CD4-positive, alpha-beta T cell treated with Interleukin-6 at 100 ng/mL for 8 hours (primary cell): ENCODE measurements at regions not wholly inside any gene's neighbourhood (a gene's known extent, or its start where the extent isn't known, plus 50 kb on each side); places are given as distances from the start of the nearest gene placed in this dataset.

Experiments used
- DNase-seq: peaks from one replicate; pipeline ENCODE4 v3.0.0-alpha.2; 2020; ENCODE audit warnings: mixed read lengths, low spot score

DNA sequence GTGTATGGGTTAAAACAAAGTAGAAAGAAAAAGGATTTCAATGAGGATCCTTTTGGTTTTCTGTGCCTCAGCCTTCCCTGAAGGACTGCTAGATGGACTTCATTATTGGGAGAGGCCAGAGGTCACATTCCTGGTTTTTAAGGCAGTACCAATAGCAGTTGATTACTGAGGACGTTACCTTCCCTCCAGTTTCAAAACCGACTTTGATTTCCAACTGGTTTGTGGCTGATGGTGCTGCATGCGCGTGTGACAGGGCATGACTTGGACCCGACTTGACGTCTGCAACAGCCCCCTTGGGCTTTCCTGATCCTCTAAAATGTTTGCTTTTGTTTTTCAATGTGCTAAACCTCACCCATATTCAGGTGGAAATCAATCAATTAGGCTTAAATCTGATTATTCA is 314.3 kb upstream of the ARGLU1 start:
- no peak for DNase-seq

DNA sequence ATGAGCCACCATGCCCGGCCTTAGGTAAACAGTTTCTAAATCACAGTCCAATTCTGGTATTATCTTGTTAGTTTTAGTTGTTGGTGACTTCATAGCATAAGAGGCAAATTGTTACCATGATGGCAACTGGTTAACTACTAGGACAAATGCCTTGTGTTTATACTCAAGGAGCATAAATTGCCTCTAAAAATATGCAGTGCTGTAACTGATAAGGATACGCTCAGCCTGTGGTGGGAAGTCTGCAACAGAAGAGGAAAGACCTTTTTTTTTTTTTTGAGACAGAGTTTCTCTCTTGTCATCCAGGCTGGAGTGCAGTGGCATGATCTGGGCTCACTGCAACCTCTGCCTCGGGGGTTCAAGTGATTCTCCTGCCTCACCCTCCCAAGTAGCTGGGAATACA is 311.9 kb upstream of the ARGLU1 start:
- no peak for DNase-seq

DNA sequence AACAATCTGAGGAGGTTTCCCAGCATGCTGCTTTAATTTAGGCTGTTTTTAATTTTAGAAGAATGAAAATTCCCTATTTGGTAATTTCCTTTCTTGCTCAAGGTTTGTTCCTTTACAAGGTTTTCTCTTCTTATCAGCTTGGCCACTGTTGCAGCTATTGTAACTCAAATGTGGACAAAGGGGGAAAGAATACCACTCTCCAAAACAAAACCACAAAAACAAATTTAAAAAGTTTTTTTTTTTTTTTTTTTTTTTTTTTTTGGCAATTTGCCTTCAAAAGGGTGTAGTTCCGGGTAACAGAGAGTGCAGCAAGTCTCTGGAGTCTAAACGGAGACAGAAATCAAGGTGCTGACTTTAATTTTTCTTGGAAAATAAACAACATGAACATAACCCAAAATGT is 306.4 kb upstream of the ARGLU1 start:
- no peak for DNase-seq

DNA sequence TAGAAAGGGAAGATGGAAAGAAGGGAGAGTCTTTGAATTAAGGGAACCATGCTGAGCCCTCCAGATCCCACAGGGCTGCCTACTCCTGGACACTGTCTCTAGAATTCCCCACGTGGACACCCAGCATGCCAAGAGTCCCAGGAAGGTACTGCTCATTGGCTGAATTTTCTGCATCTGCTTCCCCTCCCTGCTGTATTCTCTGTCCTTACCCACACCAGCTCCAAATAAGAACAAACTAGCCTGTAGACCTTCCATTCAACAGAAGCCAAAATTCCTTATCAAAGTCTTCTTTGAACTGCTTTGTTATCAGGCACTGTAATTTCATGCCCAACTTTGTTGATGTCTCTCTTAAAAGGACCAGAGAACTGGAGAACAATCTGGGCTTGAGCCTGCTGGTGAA is 305.9 kb upstream of the ARGLU1 start:
- DNase-seq: no peak

DNA sequence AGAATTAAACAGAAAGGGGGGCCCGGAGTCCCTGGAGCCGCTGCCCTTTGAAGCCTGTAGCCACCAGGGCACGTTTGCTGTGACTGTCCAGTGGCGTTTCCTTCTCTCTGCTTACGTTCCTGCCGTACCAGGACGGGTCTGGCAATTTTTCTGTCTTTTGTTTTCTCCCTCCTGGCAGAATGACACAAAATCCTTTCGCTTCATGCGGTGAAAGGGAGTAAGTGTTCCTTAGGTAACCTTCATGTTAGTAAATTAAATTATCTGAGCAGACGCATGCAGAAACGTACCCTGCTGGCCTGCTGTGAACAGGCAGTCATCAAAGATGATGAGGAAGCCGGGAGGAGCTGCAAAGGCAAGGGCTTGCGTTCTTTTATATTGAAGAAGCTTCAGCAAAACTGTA is 299.3 kb upstream of the ARGLU1 start:
- no peak for DNase-seq

DNA sequence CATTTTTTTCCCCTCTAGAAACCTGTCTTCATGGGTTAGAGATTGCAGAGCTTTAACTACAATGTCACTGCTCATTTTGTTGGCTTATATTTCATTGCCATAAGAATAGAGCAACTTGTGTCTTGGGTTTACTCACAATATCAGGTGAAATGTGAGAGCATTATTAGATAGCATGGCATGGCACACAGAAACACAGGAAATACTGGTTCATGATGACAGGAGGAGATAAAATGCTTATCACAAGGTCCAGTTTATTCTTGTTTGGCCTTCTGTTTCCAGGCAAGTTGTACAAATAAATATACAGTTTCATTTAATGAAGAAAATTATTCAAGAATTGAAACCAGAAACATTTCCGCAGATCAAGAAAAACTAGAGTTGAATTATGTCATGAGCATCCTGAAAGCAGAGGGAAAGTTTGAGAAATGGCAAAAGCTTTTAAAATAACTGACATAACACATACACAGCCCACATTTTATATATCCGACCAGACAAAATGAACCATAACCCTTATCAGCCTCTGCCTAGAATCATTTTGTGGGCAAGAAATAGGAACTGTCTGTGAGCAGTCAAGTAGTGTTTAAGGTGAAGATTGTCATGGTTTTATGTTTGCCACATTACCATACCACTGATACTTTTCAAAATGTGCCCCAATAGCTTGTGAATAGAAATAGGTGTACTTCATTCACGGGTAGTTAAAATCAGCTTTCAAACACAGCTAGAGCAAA is 297.9 kb upstream of the ARGLU1 start:
- DNase-seq: no peak

DNA sequence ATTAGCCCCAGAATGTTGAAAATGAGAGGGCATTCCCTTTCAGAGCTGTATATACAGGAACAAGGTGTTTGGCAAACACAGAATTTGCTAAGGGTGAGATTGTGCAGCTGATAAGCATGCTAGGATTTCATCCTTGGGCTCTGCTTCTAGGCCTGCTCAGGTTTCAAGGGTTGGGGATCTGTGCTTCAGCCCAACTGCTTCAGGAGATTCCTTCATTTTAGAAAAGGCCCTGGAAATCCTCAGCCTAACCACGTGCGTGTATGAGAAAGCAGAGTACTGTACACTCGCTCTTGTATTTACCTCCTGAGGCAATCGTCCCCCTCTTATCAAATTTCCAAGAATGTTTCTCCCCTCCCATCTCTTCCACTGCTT is 291.6 kb upstream of the ARGLU1 start:
- DNase-seq: no peak

DNA sequence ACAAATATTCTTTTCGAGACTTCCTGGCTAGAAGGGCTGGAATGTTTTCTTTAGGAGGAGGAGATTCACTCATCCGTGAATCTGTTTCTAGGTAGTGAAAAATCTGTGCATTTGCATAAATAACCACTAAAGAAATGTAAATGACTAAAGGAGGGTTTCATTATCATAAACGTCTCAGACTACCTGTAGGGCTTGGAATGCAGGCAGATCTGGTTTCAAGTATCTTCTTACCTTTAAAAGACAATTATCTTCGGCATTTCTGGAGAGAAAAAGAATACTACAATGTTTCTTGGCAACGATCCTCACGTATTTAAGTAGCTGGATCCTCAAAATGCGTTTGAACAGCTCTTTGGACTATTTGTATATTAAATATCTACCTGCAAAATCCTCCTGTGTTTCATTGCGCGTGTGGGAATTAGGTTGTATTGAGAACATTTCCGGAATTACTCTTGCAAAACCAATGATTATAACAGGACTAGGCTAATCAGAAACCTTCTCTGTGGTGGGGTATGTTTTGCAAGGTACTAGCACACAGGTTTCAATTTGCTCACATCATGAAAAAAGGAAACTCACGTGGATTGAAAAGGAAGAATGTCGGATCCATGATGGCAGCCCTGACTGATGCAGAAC is 291.1 kb upstream of the ARGLU1 start:
- no peak for DNase-seq

DNA sequence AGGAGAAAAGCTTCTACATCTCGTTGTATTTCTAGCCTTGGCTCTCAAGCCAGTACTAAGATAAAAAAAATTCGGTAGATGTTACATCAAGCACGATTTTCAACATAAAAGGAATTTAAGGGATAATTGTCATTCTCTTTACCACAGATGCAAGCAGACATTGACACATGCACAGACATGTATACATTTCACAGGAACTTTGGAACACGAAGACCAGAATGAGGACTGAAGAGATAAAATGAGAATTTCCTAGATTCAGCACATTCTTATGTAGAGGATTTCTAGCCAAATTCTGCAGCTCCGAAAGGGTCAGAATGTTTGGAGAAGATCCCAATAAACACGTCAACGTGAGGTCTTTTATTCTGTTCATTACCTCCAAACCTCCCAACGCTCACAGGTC is 284.5 kb upstream of the ARGLU1 start:
- no peak for DNase-seq

DNA sequence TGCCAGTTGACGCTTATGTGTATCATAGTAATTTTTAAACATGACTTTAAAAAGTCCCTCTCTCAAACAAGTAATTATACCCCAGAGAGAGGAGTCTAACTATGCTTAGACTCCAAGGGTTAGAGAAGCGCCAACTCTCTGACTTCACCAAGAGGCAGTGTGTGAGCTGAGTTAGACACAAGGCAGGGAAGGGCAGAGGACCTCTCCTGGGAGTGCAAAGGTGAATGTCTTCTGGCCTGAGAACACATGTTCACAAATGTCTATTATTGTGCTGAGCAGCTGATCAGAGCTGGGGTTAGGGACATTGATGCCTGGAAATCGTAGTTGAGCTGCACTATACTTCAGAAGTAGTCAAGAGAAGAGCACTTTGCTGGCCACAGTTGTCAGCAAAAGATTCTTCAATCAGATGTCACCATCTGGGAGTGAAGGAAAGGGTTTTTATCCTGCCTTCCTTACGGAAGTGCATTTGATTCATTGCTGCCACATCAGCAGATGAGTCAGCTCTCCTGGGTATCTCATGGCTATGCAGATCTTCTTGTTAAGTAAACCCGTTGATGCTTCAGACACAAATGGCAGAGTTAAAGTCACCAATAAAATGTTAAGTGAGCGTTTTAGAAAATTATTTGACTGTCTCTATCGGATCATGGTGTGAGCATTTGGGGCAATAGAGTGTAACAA is 283.2 kb upstream of the ARGLU1 start:
- DNase-seq: no peak

DNA sequence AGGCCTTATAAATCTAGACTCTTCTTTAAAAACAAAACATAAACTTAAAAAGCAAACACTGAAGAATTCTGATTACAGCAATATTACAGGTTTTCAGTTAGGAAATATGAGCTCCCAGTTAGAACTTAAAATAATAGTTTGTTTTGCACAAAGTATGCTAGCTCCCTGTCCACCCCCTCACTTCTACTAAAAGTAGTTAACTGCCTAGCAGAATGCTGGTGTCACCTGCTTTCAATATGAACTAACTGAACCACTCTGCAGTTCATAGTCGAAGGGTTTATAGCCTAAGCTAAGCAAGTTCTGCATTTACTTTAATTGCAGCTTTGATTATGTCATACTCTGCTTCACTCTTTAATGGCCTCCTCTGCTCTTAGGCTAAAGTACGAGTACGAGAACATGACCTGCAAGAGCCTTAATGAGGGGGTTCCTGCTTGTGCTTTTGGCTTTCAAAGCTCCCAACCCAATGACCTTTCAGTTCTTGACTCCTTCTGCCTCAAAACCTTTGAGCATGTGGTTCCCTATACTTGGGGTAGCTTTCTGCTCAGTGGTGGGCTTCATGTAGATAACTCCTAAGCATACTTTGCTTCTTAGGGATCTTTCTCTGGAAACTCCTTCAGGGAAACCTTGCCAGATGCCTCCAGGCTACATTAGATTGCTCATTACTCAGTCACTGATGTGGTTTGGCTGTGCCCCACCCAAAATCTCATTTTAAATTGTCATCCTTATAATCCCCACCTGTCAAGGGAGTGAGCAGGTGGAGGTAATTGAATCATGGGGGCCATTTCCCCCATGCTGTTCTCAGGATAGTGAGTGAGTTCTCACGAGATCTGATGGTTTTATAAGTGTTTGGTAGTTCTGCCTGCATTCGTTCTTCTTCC is 278.9 kb upstream of the ARGLU1 start:
- DNase-seq: no peak

DNA sequence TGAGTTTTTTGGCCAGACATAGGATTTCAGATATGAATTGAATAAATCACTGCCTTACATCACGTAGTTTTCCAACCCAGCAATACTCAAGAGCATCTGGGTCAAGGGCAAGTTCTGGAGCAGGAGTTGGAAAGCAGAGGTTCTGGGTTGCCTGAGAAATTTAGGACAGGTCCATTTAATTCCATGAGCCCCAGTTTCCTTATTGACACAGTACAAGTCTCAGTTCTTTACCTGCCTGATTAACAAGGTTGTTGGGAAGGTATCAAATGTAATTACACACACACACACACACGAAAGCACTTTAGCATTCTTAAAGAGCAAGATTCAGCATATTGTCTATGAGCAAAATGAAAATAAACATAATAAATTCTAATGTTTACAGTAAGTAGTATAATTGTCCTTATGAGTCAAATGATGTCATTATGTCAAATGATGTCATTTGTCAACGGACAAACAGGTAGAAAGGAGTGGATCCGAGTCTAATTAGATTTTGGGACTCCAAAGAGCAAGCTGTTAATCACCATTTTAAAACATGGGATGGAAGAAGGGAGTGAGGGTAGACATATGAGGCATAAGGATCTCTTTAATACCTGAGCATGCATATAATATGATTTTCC is 268.4 kb upstream of the ARGLU1 start:
- no peak for DNase-seq

DNA sequence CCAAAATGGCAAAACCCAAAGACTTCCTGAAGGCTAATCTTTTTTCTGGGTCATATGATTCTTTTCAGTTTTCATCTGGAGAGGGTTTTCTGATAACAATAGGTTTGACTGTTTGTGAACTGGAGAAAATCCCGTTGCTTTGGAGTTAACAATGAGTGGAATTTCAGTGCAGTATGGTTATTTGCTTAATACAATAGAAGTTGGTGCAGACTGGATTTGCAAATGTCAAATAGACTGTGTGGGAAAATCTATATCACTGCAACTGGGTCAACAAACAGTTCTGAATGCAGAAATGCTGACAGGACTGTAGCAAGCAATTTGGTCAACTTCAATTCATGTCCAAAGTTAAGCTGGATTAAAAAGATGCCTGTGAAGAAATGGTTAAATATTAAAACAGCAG is 267.5 kb upstream of the ARGLU1 start:
- no peak for DNase-seq

DNA sequence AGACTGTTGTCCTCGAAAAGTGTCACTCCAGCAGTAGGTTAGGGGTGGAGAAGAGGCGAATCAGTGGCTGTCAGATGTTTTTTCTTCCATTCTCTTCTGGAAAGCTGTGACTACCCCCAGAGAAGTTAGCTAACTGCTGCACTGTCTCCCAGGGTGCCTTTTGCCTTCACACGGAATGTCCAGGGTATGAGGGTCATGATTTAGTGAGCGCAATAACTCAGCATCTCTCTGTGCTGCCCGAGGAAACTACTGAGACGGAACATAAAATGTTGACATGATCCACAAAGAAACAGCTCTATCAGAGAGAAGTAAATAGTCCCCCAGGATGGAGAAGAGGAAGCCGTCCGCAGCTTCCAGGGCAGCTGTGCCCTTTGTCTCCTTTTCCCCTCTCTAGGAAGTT is 254.0 kb upstream of the ARGLU1 start:
- no peak for DNase-seq

DNA sequence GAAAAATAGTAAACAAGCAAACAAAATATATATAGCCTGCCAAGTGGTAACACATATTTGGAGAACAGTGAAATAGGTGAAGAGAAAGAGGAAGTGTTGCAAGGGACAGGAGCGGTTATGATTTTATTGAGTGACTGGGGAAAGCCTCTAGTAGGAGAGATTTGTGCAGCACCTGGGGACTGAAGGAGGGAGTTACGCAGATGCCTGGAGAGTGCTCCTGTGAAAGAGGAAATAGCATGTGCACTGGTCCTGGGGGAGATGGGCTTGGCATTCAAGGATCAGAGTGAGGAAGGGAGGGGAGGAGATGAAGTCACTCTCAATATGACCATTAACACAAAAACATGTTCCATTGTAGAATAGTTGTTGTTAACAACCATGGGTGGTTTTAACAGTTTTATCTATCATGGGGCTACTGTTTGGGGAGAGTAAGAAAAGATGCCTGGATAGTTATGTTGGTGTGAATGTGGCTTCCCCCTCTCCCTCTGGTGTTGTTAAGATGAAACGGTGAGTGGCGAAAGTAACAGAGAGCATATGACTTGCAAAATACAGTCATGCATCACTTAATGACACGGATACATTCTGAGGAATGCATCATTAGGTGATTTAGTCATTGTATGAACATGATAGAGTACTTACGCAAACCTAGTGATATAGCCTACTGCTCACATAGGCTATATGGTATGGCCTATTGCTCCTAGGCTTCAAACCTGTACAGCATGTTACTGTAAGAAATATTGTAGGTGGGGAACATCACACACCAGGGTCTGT is 251.7 kb upstream of the ARGLU1 start:
- no peak for DNase-seq

DNA sequence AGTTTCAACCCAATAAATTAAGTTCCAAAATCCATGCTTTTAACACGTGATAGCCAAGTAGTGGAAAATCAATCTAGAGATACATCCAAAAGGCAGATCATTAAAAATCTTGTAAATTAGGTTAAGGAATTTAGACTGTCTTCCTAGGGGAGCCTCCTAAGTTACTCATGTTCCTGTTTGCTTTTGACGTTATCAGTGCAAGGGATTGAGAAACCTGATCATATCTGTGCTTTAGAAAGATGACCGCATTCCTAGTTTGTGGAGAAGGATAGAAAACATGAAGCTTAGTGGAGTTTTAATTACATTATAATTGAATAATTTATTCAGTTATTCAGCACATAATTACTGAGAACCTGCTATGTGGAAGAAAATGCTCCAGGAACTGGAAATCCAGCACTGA is 251.0 kb upstream of the ARGLU1 start:
- no peak for DNase-seq

DNA sequence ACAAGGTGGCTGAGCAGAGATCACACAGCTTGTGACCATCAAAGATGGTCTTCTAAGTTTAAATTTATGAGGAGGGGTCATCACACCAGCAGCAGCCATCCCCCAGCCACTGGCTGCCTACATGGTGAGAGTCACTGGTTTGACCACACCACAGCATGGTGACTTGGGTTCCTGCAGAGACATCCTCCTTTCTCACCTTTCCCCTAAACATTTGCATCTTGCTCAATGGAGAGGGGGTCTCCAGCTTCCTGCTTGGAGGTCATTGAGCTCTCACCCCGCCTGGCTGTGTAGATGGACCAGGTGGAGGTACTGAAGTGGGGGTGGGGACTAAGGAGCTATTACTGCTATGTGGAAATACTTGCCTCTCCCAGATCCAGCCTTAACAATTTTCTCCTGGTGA is 247.6 kb upstream of the ARGLU1 start:
- DNase-seq: no peak

DNA sequence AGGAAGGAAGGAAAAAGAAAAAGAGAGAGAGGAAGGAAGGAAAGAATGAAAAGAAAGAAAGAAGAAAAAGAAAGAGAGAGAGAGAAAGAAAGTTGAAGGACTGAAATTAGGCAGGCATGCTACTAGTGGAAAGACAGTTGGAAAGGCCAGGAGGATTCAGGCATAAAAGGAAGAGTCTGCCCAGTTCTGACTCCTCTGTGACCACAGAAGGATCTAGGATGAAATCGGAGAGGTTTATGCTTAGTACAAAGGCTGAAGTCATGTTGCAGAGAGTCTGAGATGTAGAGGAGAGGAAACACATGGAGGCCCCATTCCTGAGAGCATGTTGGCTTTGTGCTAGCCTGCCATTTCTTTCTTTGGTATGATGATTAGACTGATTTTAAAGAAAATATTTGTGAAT is 246.5 kb upstream of the ARGLU1 start:
- no peak for DNase-seq

DNA sequence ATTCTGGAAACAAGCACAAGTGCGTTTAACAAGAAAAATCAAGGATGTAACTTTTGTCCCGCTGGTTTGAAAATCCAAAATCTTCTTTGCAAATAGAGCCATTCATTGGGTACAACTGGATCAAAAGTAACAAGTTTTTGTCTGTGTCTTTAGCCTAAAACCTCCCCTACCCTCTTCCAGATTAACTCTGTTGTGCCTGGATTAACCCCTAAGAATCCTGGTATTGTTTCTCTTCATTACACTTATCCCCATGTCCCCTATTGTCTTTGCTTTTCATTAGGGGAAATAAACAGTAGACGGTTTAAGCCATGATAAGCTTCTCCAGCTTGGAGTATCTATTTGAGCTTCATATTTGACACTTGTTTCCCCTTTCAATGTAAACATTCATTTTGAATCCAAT is 242.1 kb upstream of the ARGLU1 start:
- no peak for DNase-seq

DNA sequence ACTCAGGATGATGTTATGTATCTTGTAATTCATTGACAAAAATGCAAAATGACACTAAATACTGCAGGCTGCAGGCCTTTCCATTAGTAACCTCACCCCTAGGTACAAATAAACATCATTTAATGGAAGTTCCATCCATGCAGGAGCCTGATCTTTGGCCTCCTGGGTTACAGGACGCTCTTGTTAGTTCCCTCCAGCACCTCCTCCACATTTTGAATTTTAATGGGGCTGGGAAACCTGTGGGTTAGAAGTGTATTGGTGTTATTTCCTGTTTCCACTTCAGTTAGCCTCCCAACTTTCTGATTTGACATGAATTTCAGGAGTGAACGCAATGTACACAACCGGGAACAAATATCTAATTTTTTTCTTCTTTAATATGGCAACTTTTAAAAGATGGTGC is 237.1 kb upstream of the ARGLU1 start:
- no peak for DNase-seq

DNA sequence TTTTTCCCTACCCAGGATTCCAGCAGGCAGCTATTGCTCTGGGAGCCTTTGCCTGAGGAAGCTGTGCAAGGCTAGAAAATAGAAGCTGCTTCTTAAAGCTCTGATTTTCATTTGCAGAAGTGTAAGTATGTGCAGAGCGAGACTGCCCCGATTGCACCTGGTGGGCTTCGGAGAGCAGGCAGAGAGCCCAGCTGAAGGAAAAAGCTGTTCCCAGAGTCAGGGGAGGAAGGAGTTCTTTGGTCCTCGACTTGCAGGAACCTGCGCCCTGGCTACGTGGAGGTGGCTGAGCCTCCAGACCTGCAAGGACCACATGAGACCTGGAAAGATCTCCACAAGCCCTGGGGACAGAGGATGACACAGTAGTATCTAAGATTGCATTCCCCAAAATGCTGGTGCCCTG is 235.0 kb upstream of the ARGLU1 start:
- DNase-seq: no peak
